ENCODE measurements at regions not wholly inside any gene's neighbourhood (a gene's known extent, or its start where the extent isn't known, plus 50 kb on each side); places are given as distances from the start of the nearest gene placed in this dataset.

DNA sequence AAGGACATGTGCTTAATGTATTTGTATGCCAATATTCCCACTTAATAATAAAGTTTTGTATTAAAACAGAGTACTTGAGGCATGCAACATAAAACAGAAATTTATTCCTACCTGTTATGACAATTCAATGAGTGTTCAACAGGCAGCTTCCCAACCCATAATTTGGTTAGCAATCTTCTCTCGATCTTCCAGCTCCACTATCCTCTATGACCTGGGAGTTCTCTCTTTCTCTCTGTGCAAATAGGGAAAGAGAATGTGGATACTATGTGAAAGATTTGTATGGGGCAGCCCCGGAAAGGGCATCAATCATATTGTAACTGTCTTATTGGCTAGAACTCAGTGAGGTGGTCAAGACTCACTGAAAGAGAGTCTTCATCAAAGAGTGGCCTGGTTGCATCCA lies 644.9 kb upstream of the PCDH20 start:
- H3K36me3 Mint-ChIP-seq (ENCODE audit: unreplicated experiment): no peaks in the 10 kb centered on the region
- peaks cover 8% of the 10 kb centered on the region for H3K4me1 Mint-ChIP-seq (ENCODE audit: unreplicated experiment)
- H3K4me3 Mint-ChIP-seq (ENCODE audit: unreplicated experiment): no peak overlapping the region
- TF ChIP-seq, protein P1, sequence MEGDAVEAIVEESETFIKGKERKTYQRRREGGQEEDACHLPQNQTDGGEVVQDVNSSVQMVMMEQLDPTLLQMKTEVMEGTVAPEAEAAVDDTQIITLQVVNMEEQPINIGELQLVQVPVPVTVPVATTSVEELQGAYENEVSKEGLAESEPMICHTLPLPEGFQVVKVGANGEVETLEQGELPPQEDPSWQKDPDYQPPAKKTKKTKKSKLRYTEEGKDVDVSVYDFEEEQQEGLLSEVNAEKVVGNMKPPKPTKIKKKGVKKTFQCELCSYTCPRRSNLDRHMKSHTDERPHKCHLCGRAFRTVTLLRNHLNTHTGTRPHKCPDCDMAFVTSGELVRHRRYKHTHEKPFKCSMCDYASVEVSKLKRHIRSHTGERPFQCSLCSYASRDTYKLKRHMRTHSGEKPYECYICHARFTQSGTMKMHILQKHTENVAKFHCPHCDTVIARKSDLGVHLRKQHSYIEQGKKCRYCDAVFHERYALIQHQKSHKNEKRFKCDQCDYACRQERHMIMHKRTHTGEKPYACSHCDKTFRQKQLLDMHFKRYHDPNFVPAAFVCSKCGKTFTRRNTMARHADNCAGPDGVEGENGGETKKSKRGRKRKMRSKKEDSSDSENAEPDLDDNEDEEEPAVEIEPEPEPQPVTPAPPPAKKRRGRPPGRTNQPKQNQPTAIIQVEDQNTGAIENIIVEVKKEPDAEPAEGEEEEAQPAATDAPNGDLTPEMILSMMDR (IDR thresholded peaks at IDR 0.05): no peak
- no peaks in the 10 kb centered on the region for H3K9me3 Mint-ChIP-seq (ENCODE audit: unreplicated experiment)
- DNase-seq (ENCODE audit: extremely low spot score, unreplicated experiment): no peak
- no peak overlapping the region for H3K27ac Mint-ChIP-seq (ENCODE audit: unreplicated experiment)
- H3K27me3 Mint-ChIP-seq (ENCODE audit: unreplicated experiment): no peaks in the 10 kb centered on the region

DNA sequence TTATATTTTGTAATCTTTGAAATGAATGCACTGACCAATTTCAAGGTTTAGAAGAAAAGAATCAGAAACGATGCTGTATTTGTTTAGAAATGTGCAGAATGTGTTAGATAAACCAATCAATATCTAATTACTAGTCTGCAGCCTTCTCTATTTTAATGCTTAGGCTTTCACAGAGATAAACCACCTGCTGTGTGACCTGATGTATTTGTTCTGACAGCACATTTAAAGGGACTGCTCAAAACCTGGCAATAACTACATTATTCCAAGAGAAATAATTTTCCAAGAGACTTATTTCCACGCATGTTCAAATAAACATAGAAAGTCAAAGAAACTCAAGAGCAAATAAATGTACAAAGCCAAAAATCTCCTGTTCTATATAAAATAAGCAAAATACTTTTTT lies 641.6 kb upstream of the PCDH20 start:
- TF ChIP-seq, protein P1 (IDR thresholded peaks at IDR 0.05): no peak
- no peak for DNase-seq (ENCODE audit: extremely low spot score, unreplicated experiment)
- Mint-ChIP-seq H3K9me3 (ENCODE audit: unreplicated experiment) (no peaks in the 10 kb centered on the region), H3K4me1 (ENCODE audit: unreplicated experiment) (peaks cover 8% of the 10 kb centered on the region), H3K36me3 (ENCODE audit: unreplicated experiment) (no peaks in the 10 kb centered on the region), H3K4me3 (ENCODE audit: unreplicated experiment) (no peak overlapping the region), H3K27ac (ENCODE audit: unreplicated experiment) (no peak overlapping the region), H3K27me3 (ENCODE audit: unreplicated experiment) (no peaks in the 10 kb centered on the region)

DNA sequence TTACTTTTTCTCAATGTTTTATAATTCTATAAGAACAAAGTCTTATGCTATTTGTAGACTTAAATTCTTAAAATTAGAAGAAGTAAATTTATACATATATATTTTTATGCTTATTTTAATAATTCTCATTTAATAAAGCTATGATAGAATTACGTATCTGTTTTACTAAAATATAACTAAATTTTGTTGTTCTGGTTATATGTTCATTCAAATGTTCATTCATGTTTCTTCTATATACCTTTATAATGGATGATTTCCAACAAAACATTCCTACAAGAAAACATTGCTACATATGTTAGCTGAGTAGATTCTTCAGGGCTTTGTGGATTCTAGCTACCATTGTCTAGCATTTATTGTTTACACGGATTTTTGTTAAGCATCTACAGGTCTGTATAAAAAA lies 634.3 kb upstream of the PCDH20 start:
- Mint-ChIP-seq H3K9me3 (ENCODE audit: unreplicated experiment) (peaks cover 3% of the 10 kb centered on the region), H3K36me3 (ENCODE audit: unreplicated experiment) (no peaks in the 10 kb centered on the region)

DNA sequence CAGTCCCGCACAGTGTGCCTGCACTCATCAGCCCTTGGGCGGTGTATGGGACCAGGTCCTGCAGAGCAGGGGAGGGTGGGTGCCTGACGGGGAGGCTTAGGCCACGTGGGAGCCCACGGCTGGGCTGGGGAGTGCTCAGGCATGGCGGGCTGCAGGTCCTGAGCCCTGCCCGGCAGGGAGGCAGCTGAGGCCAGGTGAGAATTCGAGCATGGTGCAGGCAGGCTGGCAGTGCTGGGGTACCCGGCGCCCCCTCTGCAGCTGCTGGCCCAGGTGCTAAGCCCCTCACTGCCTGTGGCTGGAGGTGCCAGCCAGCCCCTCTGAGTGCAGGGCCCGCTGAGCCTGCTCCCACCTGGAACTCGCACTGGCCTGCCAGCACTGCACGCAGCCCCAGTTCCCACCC lies 630.9 kb upstream of the PCDH20 start:
- no peaks in the 10 kb centered on the region for H3K4me1 Mint-ChIP-seq (ENCODE audit: unreplicated experiment)
- no peak overlapping the region for H3K4me3 Mint-ChIP-seq (ENCODE audit: unreplicated experiment)
- no peak for DNase-seq (ENCODE audit: extremely low spot score, unreplicated experiment)
- H3K9me3 Mint-ChIP-seq (ENCODE audit: unreplicated experiment): peaks cover 3% of the 10 kb centered on the region
- H3K27ac Mint-ChIP-seq (ENCODE audit: unreplicated experiment): no peak overlapping the region
- no peaks in the 10 kb centered on the region for H3K36me3 Mint-ChIP-seq (ENCODE audit: unreplicated experiment)
- no peaks in the 10 kb centered on the region for H3K27me3 Mint-ChIP-seq (ENCODE audit: unreplicated experiment)
- TF ChIP-seq, protein P1 (IDR thresholded peaks at IDR 0.05): no peak

More for the DNA sequence above, 634.3 kb upstream of the PCDH20 start:
- Mint-ChIP-seq H3K4me3 (ENCODE audit: unreplicated experiment) (no peak overlapping the region), H3K4me1 (ENCODE audit: unreplicated experiment) (no peaks in the 10 kb centered on the region), H3K27me3 (ENCODE audit: unreplicated experiment) (no peaks in the 10 kb centered on the region), H3K27ac (ENCODE audit: unreplicated experiment) (no peak overlapping the region)
- DNase-seq (ENCODE audit: extremely low spot score, unreplicated experiment): no peak
- TF ChIP-seq, protein P1 (IDR thresholded peaks at IDR 0.05): no peak

DNA sequence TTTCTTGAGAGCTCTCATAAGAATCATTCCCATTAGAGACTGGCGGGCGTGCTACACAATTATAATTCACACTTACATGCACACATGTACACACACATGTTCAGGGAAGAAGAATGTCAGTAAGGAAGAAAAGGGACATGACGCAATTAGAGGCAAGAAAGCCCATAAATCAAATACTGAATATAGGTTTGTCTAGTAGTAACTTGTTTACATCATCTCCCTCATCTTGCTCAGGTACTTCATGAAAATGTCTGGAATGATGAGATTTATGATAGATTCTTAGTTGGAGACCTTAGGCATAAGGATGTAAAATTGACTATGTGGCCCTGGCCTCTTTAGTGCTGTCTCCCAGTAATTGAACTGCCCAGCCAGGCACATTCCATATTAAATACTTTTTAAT lies 628.0 kb upstream of the PCDH20 start:
- H3K4me1 Mint-ChIP-seq (ENCODE audit: unreplicated experiment): peaks cover 19% of the 10 kb centered on the region
- no peak for DNase-seq (ENCODE audit: extremely low spot score, unreplicated experiment)
- H3K9me3 Mint-ChIP-seq (ENCODE audit: unreplicated experiment): no peaks in the 10 kb centered on the region
- TF ChIP-seq, protein P1 (IDR thresholded peaks at IDR 0.05): no peak
- H3K27me3 Mint-ChIP-seq (ENCODE audit: unreplicated experiment): no peaks in the 10 kb centered on the region
- H3K4me3 Mint-ChIP-seq (ENCODE audit: unreplicated experiment): no peak overlapping the region
- no peaks in the 10 kb centered on the region for H3K36me3 Mint-ChIP-seq (ENCODE audit: unreplicated experiment)
- no peak overlapping the region for H3K27ac Mint-ChIP-seq (ENCODE audit: unreplicated experiment)
